Loucy (cell line): ENCODE measurements at regions not wholly inside any gene's neighbourhood (a gene's known extent, or its start where the extent isn't known, plus 50 kb on each side); places are given as distances from the start of the nearest gene placed in this dataset.

ENCODE experiments used
- H2AFZ ChIP-seq: fragments of 200-600 bp; sonication (generic); 2 replicates; pipeline ENCODE4 v1.6.0; 2016; ENCODE audit warnings: antibody characterized with exemption, mild to moderate bottlenecking, low read length, moderate library complexity
- H3F3A ChIP-seq: fragments of 200-600 bp; 2 replicates; pipeline ENCODE4 v1.6.0; 2016; ENCODE audit warnings: antibody characterized with exemption, low read depth, mild to moderate bottlenecking
- H3K27me3 ChIP-seq: fragments of 200-600 bp; sonication (generic); 2 replicates; pipeline ENCODE4 v1.6.1; 2014; ENCODE audit warnings: low read length, mild to moderate bottlenecking; ENCODE audit not compliant: insufficient read depth, poor library complexity, severe bottlenecking
- H3K36me3 ChIP-seq: fragments of 200-600 bp; sonication (generic); 2 replicates; pipeline ENCODE4 v1.6.1; 2016; ENCODE audit warnings: low read length; ENCODE audit not compliant: insufficient read depth
- H3K4me1 ChIP-seq: fragments of 200-600 bp; sonication (generic); 2 replicates; pipeline ENCODE4 v1.5.1; 2014; ENCODE audit warnings: low read length, mild to moderate bottlenecking; ENCODE audit not compliant: insufficient read depth, poor library complexity, severe bottlenecking
- H3K4me2 ChIP-seq: fragments of 200-600 bp; sonication (generic); 2 replicates; pipeline ENCODE4 v1.6.0; 2014; ENCODE audit warnings: antibody characterized with exemption, low read length, low read depth, mild to moderate bottlenecking; ENCODE audit not compliant: poor library complexity, severe bottlenecking
- H3K4me3 ChIP-seq: fragments of 200-600 bp; sonication (generic); 2 replicates; pipeline ENCODE4 v1.5.1; 2014; ENCODE audit warnings: low read length, mild to moderate bottlenecking, mixed read lengths; ENCODE audit not compliant: poor library complexity, severe bottlenecking
- H3K79me2 ChIP-seq: fragments of 200-600 bp; sonication (generic); 2 replicates; pipeline ENCODE4 v1.6.1; 2014; ENCODE audit warnings: low read length; ENCODE audit not compliant: insufficient read depth
- H3K9ac ChIP-seq: fragments of 200-600 bp; sonication (generic); 2 replicates; pipeline ENCODE4 v1.6.0; 2014; ENCODE audit warnings: mild to moderate bottlenecking, low read depth, low read length, moderate library complexity; ENCODE audit not compliant: poor library complexity, severe bottlenecking
- H3K9me2 ChIP-seq: fragments of 200-600 bp; sonication (generic); replicated peaks from 2 replicates; pipeline ENCODE4 v1.6.1; 2016; ENCODE audit warnings: low read depth, low read length, mixed read lengths
- H3K9me3 ChIP-seq: fragments of 200-600 bp; sonication (generic); 2 replicates; pipeline ENCODE4 v1.6.1; 2014; ENCODE audit warnings: mild to moderate bottlenecking, antibody characterized with exemption, low read length, low read depth; ENCODE audit not compliant: insufficient read depth
- H4K20me1 ChIP-seq: fragments of 200-600 bp; sonication (generic); 2 replicates; pipeline ENCODE4 v1.6.0; 2014; ENCODE audit warnings: antibody characterized with exemption, low read length, mild to moderate bottlenecking; ENCODE audit not compliant: insufficient read depth, poor library complexity, severe bottlenecking
- CTCF ChIP-seq: fragments of 200-600 bp; sonication (generic); conservative IDR thresholded peaks from 2 replicates; pipeline ENCODE4 v1.5.1; 2014; ENCODE audit warnings: mild to moderate bottlenecking, antibody characterized with exemption, low read length
- EZH2phosphoT487 ChIP-seq: fragments of 200-600 bp; IDR thresholded peaks from 2 replicates; pipeline ENCODE4 v1.6.1; 2018; ENCODE audit warnings: antibody characterized with exemption, mild to moderate bottlenecking, moderate library complexity, borderline replicate concordance

DNA sequence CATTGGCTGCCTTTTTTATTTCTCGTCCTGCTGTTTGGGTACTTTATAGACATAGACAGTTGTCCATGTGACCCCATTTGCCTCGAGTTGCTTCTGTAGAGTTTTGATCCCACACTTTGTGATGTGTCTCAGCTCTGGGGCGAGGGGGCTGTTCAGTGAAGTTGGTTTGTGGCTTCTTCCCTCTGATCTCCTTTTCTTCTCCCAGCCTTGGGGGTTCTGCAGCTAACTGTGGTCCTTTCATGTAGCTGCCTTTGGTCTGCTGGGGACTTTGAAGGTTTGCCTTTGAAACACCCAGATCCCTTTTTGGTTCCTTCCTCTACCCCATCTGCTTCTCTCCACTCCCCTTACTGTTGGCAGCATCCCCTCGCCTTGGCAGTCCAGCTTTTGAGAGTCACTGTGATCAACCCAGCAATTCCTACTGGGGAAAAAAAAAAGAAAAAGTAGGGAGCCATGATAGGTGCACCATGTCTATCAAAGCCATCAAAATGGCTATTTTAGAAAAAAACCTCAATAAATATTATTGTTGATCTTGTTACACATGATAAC is 728.8 kb upstream of the RBFOX1 start:
- Histone ChIP-seq H3K9me3 (no peaks in the 10 kb centered on the region), H2AFZ (no peak overlapping the region), H3K9ac (no peak overlapping the region), H3K27me3 (no peaks in the 10 kb centered on the region), H3K9me2 (no peaks in the 10 kb centered on the region), H3K4me1 (no peaks in the 10 kb centered on the region), H3K79me2 (no peaks in the 10 kb centered on the region), H4K20me1 (no peaks in the 10 kb centered on the region), H3K4me2 (no peak overlapping the region), H3K4me3 (no peak overlapping the region), H3K36me3 (no peaks in the 10 kb centered on the region), H3F3A (no peaks in the 10 kb centered on the region)
- TF ChIP-seq EZH2phosphoT487 (no peak), CTCF (no peak)

- Histone ChIP-seq H3K4me3 (no peak overlapping the region), H3K9ac (no peak overlapping the region), H3K4me2 (no peak overlapping the region), H3K9me2 (no peaks in the 10 kb centered on the region), H3K36me3 (no peaks in the 10 kb centered on the region), H3K79me2 (no peaks in the 10 kb centered on the region), H3K27me3 (no peaks in the 10 kb centered on the region), H3F3A (no peaks in the 10 kb centered on the region), H3K9me3 (no peaks in the 10 kb centered on the region), H4K20me1 (no peaks in the 10 kb centered on the region), H2AFZ (no peak overlapping the region), H3K4me1 (no peaks in the 10 kb centered on the region)
- TF ChIP-seq EZH2phosphoT487, result no peak
- no peak for TF ChIP-seq CTCF
Measured at GRCh38 chr16:6602405-6602804, 730.2 kb upstream of the RBFOX1 start.

DNA sequence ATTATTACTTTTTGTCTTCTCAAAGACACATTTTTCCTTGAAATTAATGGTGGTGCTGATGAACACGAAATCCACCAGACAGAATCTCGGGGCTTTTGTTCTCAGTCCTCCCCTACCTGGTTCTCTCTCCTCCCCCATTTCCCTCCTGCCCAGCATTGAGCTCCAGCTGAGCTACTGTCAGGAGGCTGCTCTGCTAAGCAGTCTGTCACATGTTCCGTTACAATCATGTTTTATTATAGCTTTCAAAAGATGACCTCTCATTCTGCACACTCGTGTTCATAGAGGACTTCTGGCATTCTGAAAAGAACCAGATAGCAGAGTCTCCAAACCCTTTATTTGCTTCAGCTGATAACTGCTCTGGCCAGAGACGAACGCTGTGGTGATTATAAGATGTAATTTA is 732.5 kb upstream of the RBFOX1 start:
- Histone ChIP-seq H3K4me3 (no peak overlapping the region), H3K36me3 (no peaks in the 10 kb centered on the region), H3K4me1 (no peaks in the 10 kb centered on the region), H4K20me1 (no peaks in the 10 kb centered on the region), H3K9me3 (no peaks in the 10 kb centered on the region), H3K79me2 (no peaks in the 10 kb centered on the region), H3F3A (no peaks in the 10 kb centered on the region), H3K9ac (no peak overlapping the region), H3K27me3 (no peaks in the 10 kb centered on the region), H2AFZ (no peak overlapping the region), H3K4me2 (no peak overlapping the region), H3K9me2 (no peaks in the 10 kb centered on the region)
- TF ChIP-seq EZH2phosphoT487 (no peak), CTCF (no peak)
